HTR-8/SVneo (cell line): ENCODE measurements at regions not wholly inside any gene's neighbourhood (a gene's known extent, or its start where the extent isn't known, plus 50 kb on each side); places are given as distances from the start of the nearest gene placed in this dataset.
A peak's percentile ranks its signal among the peaks of the same experiment; 100 is the strongest.
"Not testable (repeated sequence)": the region's sequence is repeated elsewhere in the genome, so short reads cannot be mapped to it uniquely, and the experiment has no call there.

Source experiments
- DNase-seq: peaks from one replicate; pipeline ENCODE4 v3.0.0; 2011; ENCODE audit warnings: low spot score, mixed read lengths; ENCODE audit not compliant: insufficient read length
- FAIRE-seq: peaks from 2 replicates; lab custom pipeline; 2011; peaks lifted over from hg19 to GRCh38; lab: Jason Lieb, UNC

- FAIRE-seq (no peak), DNase-seq (no peak)
Observed at GRCh38 chr14:56417173-56417572, 162.4 kb upstream of the TMEM260 start.

- no peak for DNase-seq
- FAIRE-seq, result no peak
Observed at GRCh38 chr14:56419750-56420149, 159.8 kb upstream of the TMEM260 start.

- DNase-seq (no peak), FAIRE-seq (no peak)
Observed at GRCh38 chr14:56422221-56422620, 157.4 kb upstream of the TMEM260 start.

- DNase-seq, result peak; percentile 84
- peak; percentile 98 for FAIRE-seq
Observed at GRCh38 chr14:56422703-56423213, 156.8 kb upstream of the TMEM260 start.

- no peak for FAIRE-seq
- DNase-seq, result no peak
Observed at GRCh38 chr14:56423544-56423943, 156.1 kb upstream of the TMEM260 start.

- DNase-seq (no peak), FAIRE-seq (peak; percentile 64)
Observed at GRCh38 chr14:56431013-56431412, 148.6 kb upstream of the TMEM260 start.

GRCh38 chr14:56449670-56450213 lies 129.9 kb upstream of the TMEM260 start:
- FAIRE-seq (no peak), DNase-seq (no peak)

GRCh38 chr14:56452940-56453339 lies 126.7 kb upstream of the TMEM260 start:
- FAIRE-seq (peak; percentile 91), DNase-seq (no peak)

- DNase-seq, FAIRE-seq: not testable (repeated sequence)
Observed at GRCh38 chr14:56454680-56455079, 124.9 kb upstream of the TMEM260 start.

- DNase-seq, result no peak
Observed at GRCh38 chr14:56460469-56460868, 119.1 kb upstream of the TMEM260 start.

GRCh38 chr14:56461276-56462275 lies 118.0 kb upstream of the TMEM260 start:
- DNase-seq (no peak), FAIRE-seq (peak; percentile 90)

More at GRCh38 chr14:56460469-56460868, 119.1 kb upstream of the TMEM260 start:
- FAIRE-seq, result no peak

- no peak for DNase-seq
- peak; percentile 92 for FAIRE-seq
Observed at GRCh38 chr14:56463271-56463890, 116.2 kb upstream of the TMEM260 start.

GRCh38 chr14:56471056-56471455 lies 108.5 kb upstream of the TMEM260 start:
- FAIRE-seq (peak; percentile 74), DNase-seq (no peak)

- FAIRE-seq, result peak; percentile 98
- DNase-seq, result peak; percentile 75
Observed at GRCh38 chr14:56474419-56475022, 105.1 kb upstream of the TMEM260 start.

- peak; percentile 57 for DNase-seq
- FAIRE-seq, result peak; percentile 96
Observed at GRCh38 chr14:56482310-56482911, 97.2 kb upstream of the TMEM260 start.

GRCh38 chr14:56487090-56487667 lies 92.4 kb upstream of the TMEM260 start:
- FAIRE-seq, result peak; percentile 85
- DNase-seq, result peak; percentile 41

- FAIRE-seq (no peak), DNase-seq (no peak)
Observed at GRCh38 chr14:56487761-56488160, 91.8 kb upstream of the TMEM260 start.

GRCh38 chr14:56488306-56488705 lies 91.3 kb upstream of the TMEM260 start:
- FAIRE-seq (peak; percentile 79), DNase-seq (no peak)

- peak; percentile 97 for FAIRE-seq
- peak; percentile 53 for DNase-seq
Observed at GRCh38 chr14:56490379-56490778, 89.2 kb upstream of the TMEM260 start.
